ENCODE measurements at regions not wholly inside any gene's neighbourhood (a gene's known extent, or its start where the extent isn't known, plus 50 kb on each side); places are given as distances from the start of the nearest gene placed in this dataset.

DNA sequence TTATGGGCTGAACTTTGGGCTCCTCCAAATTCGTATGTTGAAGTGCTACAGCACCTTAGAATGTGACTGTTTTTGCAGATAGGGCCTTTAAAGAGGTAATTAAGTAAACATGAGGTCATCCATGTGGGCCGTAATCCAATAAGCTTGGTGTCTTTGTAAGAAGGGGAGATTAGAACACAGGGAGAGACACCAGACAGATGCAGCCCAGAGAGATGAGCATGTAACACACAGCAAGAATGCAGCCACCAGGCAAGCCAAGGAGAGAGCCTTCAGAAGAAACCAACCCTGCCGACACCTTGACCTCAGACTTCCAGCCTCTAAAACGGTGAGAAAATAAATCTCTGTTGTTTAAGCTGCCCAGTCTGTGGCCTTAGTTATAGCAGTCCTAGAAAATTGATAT, 74.3 kb downstream of the HRH4 start:
- ATAC-seq (no peak), DNase-seq (ENCODE audit: low read depth, low spot score) (no peak)
- intact Hi-C loops (cut with micrococcal nuclease; ENCODE audit: unreplicated experiment) (no loop called here), in situ Hi-C loops (cut with HindIII; ENCODE audit: low pct_unique_long_range_greater_than_20kb, low sequenced_read_pairs) (no loop called here)
- no peak overlapping the region for H3K4me3 ChIP-seq (ENCODE audit: low read depth in 2 of 2, low read length in 2 of 2)
- TF ChIP-seq, protein P1, sequence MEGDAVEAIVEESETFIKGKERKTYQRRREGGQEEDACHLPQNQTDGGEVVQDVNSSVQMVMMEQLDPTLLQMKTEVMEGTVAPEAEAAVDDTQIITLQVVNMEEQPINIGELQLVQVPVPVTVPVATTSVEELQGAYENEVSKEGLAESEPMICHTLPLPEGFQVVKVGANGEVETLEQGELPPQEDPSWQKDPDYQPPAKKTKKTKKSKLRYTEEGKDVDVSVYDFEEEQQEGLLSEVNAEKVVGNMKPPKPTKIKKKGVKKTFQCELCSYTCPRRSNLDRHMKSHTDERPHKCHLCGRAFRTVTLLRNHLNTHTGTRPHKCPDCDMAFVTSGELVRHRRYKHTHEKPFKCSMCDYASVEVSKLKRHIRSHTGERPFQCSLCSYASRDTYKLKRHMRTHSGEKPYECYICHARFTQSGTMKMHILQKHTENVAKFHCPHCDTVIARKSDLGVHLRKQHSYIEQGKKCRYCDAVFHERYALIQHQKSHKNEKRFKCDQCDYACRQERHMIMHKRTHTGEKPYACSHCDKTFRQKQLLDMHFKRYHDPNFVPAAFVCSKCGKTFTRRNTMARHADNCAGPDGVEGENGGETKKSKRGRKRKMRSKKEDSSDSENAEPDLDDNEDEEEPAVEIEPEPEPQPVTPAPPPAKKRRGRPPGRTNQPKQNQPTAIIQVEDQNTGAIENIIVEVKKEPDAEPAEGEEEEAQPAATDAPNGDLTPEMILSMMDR (IDR thresholded peaks at IDR 0.05): no peak
- H3K36me3 ChIP-seq (ENCODE audit: control insufficient read depth, insufficient read depth, low read length): no peaks in the 10 kb centered on the region
- no peaks in the 10 kb centered on the region for H3K9me3 ChIP-seq (ENCODE audit: control insufficient read depth, insufficient read depth, low read depth, low read length)
- ChIA-PET POLR2A (no interaction called here), CTCF (no interaction called here)
- BruUV-seq (replicated peaks): no TSS peak
- H3K27me3 ChIP-seq (ENCODE audit: control insufficient read depth, insufficient read depth, low read length): peaks cover 9% of the 10 kb centered on the region
- no peaks in the 10 kb centered on the region for H3K4me1 ChIP-seq (ENCODE audit: control insufficient read depth, insufficient read depth, low read length)
- no peak overlapping the region for H3K27ac ChIP-seq (ENCODE audit: low read length)

DNA sequence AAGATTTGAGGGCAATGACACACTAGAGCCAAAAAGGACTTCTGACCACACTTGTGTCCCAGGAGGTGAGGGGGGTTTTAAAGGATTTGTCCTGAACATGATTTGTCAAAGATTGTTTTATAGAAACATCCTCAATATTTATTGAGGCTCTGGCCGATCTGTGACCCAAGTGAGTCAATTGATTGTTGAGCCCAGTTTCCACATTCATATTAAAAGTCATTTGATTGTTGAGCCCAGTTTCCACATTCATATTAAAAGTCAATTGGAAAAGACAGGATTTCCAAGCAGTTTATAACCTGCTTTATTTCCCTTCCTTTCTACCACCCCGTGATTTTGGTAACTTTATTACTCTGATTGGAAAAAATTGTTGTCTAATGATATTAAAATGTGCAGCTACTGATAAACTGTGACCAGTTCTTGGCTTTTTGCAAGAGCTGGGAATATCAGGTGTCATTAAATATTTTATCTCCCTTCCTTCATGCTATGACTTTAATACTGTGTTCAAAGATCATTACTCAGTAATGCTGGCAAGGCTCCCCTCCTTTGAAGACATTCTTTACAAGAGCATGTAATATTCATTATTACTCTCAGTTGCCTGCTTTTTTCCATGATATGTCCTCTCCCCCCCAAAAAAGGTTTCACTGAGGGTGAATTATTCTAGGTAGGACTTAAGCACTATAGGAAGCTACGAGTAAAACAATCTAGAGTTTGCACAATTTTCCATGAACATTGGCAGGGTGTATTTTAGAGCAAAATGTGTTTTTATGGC, 75.3 kb downstream of the HRH4 start:
- H3K4me3 ChIP-seq (ENCODE audit: low read depth in 2 of 2, low read length in 2 of 2): no peak overlapping the region
- no peak for TF ChIP-seq SIN3A (IDR thresholded peaks at IDR 0.05; ENCODE audit: borderline replicate concordance, insufficient read depth, low read depth, low read length)
- TF ChIP-seq TCF7L2 (IDR thresholded peaks at IDR 0.05; ENCODE audit: low read depth, low read length): no peak
- no peaks in the 10 kb centered on the region for H3K9me3 ChIP-seq (ENCODE audit: control insufficient read depth, insufficient read depth, low read depth, low read length)
- in situ Hi-C loops (cut with HindIII; ENCODE audit: low pct_unique_long_range_greater_than_20kb, low sequenced_read_pairs) (no loop called here), intact Hi-C loops (cut with micrococcal nuclease; ENCODE audit: unreplicated experiment) (no loop called here)
- ATAC-seq: no peak
- ChIA-PET POLR2A (no interaction called here), CTCF (no interaction called here)
- BruUV-seq (replicated peaks): no TSS peak
- no peak overlapping the region for H3K27ac ChIP-seq (ENCODE audit: low read length)
- no peaks in the 10 kb centered on the region for H3K36me3 ChIP-seq (ENCODE audit: control insufficient read depth, insufficient read depth, low read length)
- H3K4me1 ChIP-seq (ENCODE audit: control insufficient read depth, insufficient read depth, low read length): no peaks in the 10 kb centered on the region
- no peak for DNase-seq (ENCODE audit: low read depth, low spot score)
- H3K27me3 ChIP-seq (ENCODE audit: control insufficient read depth, insufficient read depth, low read length): peaks cover 9% of the 10 kb centered on the region

DNA sequence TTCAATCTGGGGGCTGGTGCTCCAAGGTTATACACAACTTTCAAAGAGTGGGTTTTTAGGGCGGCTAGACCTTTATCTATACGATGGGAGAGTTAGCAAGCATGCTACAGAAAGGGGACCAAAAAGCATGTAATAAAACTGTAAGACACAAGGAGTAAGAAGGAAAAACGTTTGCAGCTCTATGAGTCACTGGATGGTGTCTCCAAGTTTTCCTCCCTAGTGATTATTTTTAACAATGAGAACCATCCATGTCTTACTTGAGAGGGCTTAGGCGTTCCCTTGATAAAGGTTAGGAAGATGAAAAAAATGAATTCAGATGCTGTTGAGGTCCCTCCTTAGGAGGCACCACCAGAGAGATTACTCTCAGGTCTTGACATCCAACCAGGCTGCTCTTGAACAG, 75.9 kb downstream of the HRH4 start:
- Histone ChIP-seq H3K4me1 (ENCODE audit: control insufficient read depth, insufficient read depth, low read length) (no peaks in the 10 kb centered on the region), H3K27me3 (ENCODE audit: control insufficient read depth, insufficient read depth, low read length) (peaks cover 9% of the 10 kb centered on the region), H3K4me3 (ENCODE audit: low read depth in 2 of 2, low read length in 2 of 2) (no peak overlapping the region), H3K27ac (ENCODE audit: low read length) (no peak overlapping the region), H3K36me3 (ENCODE audit: control insufficient read depth, insufficient read depth, low read length) (no peaks in the 10 kb centered on the region), H3K9me3 (ENCODE audit: control insufficient read depth, insufficient read depth, low read depth, low read length) (no peaks in the 10 kb centered on the region)
- ChIA-PET POLR2A (no interaction called here), CTCF (no interaction called here)
- ATAC-seq (no peak), DNase-seq (ENCODE audit: low read depth, low spot score) (no peak)
- TF ChIP-seq, protein P2, sequence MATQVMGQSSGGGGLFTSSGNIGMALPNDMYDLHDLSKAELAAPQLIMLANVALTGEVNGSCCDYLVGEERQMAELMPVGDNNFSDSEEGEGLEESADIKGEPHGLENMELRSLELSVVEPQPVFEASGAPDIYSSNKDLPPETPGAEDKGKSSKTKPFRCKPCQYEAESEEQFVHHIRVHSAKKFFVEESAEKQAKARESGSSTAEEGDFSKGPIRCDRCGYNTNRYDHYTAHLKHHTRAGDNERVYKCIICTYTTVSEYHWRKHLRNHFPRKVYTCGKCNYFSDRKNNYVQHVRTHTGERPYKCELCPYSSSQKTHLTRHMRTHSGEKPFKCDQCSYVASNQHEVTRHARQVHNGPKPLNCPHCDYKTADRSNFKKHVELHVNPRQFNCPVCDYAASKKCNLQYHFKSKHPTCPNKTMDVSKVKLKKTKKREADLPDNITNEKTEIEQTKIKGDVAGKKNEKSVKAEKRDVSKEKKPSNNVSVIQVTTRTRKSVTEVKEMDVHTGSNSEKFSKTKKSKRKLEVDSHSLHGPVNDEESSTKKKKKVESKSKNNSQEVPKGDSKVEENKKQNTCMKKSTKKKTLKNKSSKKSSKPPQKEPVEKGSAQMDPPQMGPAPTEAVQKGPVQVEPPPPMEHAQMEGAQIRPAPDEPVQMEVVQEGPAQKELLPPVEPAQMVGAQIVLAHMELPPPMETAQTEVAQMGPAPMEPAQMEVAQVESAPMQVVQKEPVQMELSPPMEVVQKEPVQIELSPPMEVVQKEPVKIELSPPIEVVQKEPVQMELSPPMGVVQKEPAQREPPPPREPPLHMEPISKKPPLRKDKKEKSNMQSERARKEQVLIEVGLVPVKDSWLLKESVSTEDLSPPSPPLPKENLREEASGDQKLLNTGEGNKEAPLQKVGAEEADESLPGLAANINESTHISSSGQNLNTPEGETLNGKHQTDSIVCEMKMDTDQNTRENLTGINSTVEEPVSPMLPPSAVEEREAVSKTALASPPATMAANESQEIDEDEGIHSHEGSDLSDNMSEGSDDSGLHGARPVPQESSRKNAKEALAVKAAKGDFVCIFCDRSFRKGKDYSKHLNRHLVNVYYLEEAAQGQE (IDR thresholded peaks at IDR 0.05; ENCODE audit: insufficient read depth in 1 of 2, low read depth in 2 of 2, low read length in 1 of 2): no peak
- TF ChIP-seq, protein P1 (IDR thresholded peaks at IDR 0.05): no peak
- no peak for TF ChIP-seq POLR2AphosphoS5 (IDR thresholded peaks at IDR 0.05; ENCODE audit: low read depth, low read length)
- TF ChIP-seq SIN3A (IDR thresholded peaks at IDR 0.05; ENCODE audit: borderline replicate concordance, insufficient read depth, low read depth, low read length): no peak
- TF ChIP-seq TCF7L2 (IDR thresholded peaks at IDR 0.05; ENCODE audit: low read depth, low read length): no peak
- in situ Hi-C loops (cut with HindIII; ENCODE audit: low pct_unique_long_range_greater_than_20kb, low sequenced_read_pairs): no loop called here
- intact Hi-C loops (cut with micrococcal nuclease; ENCODE audit: unreplicated experiment): no loop called here
- no TSS peak for BruUV-seq (replicated peaks)
